Hematopoietic multipotent progenitor cell treated with erythropoietin and hydrocortisone succinate and interleukin-3 and kit ligand, for 17 days (in vitro differentiated cells): ENCODE measurements at regions not wholly inside any gene's neighbourhood (a gene's known extent, or its start where the extent isn't known, plus 50 kb on each side); places are given as distances from the start of the nearest gene placed in this dataset.
"Not testable (repeated sequence)": the region's sequence is repeated elsewhere in the genome, so short reads cannot be mapped to it uniquely, and the experiment has no call there.

ENCODE experiments used
- DNase-seq: peaks from one replicate; pipeline ENCODE4 v3.0.0-alpha.2; 2015; ENCODE audit warnings: low spot score

- DNase-seq = peak; percentile 12
Observed at GRCh38 chr5:100479079-100479688, 56.0 kb upstream of the FAM174A start.

GRCh38 chr5:100472091-100472490 is 63.1 kb upstream of the FAM174A start:
- no peak for DNase-seq

- no peak for DNase-seq
Observed at GRCh38 chr5:100469767-100470166, 65.4 kb upstream of the FAM174A start.

- DNase-seq = no peak
Observed at GRCh38 chr5:100464418-100464817, 70.8 kb upstream of the FAM174A start.

GRCh38 chr5:100456615-100457014 is 78.6 kb upstream of the FAM174A start:
- no peak for DNase-seq

GRCh38 chr5:100452126-100452525 is 83.0 kb upstream of the FAM174A start:
- no peak for DNase-seq

- DNase-seq = no peak
Observed at GRCh38 chr5:100448111-100448528, 87.1 kb upstream of the FAM174A start.

- DNase-seq = no peak
Observed at GRCh38 chr5:100446879-100447430, 88.2 kb upstream of the FAM174A start.

- no peak for DNase-seq
Observed at GRCh38 chr5:100444961-100445360, 90.2 kb upstream of the FAM174A start.

- DNase-seq = no peak
Observed at GRCh38 chr5:100434815-100435214, 100.4 kb upstream of the FAM174A start.

GRCh38 chr5:100432741-100433140 is 102.4 kb upstream of the FAM174A start:
- DNase-seq = no peak

GRCh38 chr5:100430268-100431195 is 104.6 kb upstream of the FAM174A start:
- DNase-seq = peak; percentile 14

- DNase-seq = no peak
Observed at GRCh38 chr5:100424787-100425186, 110.4 kb upstream of the FAM174A start.

GRCh38 chr5:100424017-100424416 is 111.2 kb upstream of the FAM174A start:
- no peak for DNase-seq

- no peak for DNase-seq
Observed at GRCh38 chr5:100423330-100423729, 111.8 kb upstream of the FAM174A start.

- DNase-seq = no peak
Observed at GRCh38 chr5:100421360-100421759, 113.8 kb upstream of the FAM174A start.

GRCh38 chr5:100418231-100418630 is 116.9 kb upstream of the FAM174A start:
- DNase-seq = no peak

- no peak for DNase-seq
Observed at GRCh38 chr5:100409660-100410151, 125.5 kb upstream of the FAM174A start.

- no peak for DNase-seq
Observed at GRCh38 chr5:100407053-100407452, 128.1 kb upstream of the FAM174A start.

GRCh38 chr5:100406640-100407039 is 128.5 kb upstream of the FAM174A start:
- no peak for DNase-seq

GRCh38 chr5:100402071-100402470 is 133.1 kb upstream of the FAM174A start:
- no peak for DNase-seq

GRCh38 chr5:100401149-100401548 is 134.0 kb upstream of the FAM174A start:
- DNase-seq = no peak

- DNase-seq = not testable (repeated sequence)
Observed at GRCh38 chr5:100398815-100399214, 136.4 kb upstream of the FAM174A start.
